ENCODE measurements at regions not wholly inside any gene's neighbourhood (a gene's known extent, or its start where the extent isn't known, plus 50 kb on each side); places are given as distances from the start of the nearest gene placed in this dataset.

DNA sequence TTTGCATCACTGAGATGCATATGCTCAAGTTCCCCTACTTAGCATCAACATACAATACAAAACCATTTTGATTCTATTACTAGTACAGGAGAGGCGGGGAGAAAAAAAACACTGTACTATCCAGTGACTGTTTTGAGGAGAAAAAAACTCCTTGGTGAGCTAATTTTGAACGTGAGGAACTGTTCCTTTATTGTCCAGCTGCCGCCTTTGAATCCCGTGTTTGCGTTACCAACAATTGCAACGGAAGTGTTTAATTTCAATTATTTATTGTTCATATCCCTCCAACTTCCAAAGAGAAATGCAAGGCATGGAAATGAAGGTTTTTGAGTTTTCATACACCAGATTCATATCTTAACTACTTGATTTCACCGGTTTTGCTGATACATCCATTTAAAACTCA, 66.4 kb upstream of the ARHGAP21 start:
- no peaks in the 10 kb centered on the region; the same call in 2 of the 3 replicates for H3K9me3 Mint-ChIP-seq
- ATAC-seq: no peak
- no peak for TF ChIP-seq JUNB (IDR thresholded peaks at IDR 0.05; ENCODE audit: unreplicated experiment)
- TF ChIP-seq ZNF331 (CRISPR knock-in tag; IDR thresholded peaks at IDR 0.05; ENCODE audit: low read depth): no peak
- no peak for TF ChIP-seq REST (IDR thresholded peaks at IDR 0.05; ENCODE audit: unreplicated experiment)
- TF ChIP-seq EZH2 (IDR thresholded peaks at IDR 0.05; ENCODE audit: low read depth, unreplicated experiment): no peak
- TF ChIP-seq, protein P1, sequence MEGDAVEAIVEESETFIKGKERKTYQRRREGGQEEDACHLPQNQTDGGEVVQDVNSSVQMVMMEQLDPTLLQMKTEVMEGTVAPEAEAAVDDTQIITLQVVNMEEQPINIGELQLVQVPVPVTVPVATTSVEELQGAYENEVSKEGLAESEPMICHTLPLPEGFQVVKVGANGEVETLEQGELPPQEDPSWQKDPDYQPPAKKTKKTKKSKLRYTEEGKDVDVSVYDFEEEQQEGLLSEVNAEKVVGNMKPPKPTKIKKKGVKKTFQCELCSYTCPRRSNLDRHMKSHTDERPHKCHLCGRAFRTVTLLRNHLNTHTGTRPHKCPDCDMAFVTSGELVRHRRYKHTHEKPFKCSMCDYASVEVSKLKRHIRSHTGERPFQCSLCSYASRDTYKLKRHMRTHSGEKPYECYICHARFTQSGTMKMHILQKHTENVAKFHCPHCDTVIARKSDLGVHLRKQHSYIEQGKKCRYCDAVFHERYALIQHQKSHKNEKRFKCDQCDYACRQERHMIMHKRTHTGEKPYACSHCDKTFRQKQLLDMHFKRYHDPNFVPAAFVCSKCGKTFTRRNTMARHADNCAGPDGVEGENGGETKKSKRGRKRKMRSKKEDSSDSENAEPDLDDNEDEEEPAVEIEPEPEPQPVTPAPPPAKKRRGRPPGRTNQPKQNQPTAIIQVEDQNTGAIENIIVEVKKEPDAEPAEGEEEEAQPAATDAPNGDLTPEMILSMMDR (conservative IDR thresholded peaks at IDR 0.05; ENCODE audit: low read depth in 2 of 2): no peak
- Histone ChIP-seq H3K9me2 (ENCODE audit: insufficient read depth) (no peaks in the 10 kb centered on the region), H3K36me3 (ENCODE audit: insufficient read depth) (no peaks in the 10 kb centered on the region), H3K79me2 (replicated peaks; ENCODE audit: insufficient read depth) (no peaks in the 10 kb centered on the region), H3K27ac (ENCODE audit: low read depth) (no peak overlapping the region), H3K4me2 (no peak overlapping the region), H3K27me3 (ENCODE audit: insufficient read depth) (no peaks in the 10 kb centered on the region), H2AFZ (peak overlapping the region; percentile 87; the same call in 1 of the 2 replicates), H3F3A (replicated peaks; ENCODE audit: low read depth) (no peaks in the 10 kb centered on the region), H3K4me3 (no peak overlapping the region), H3K4me1 (ENCODE audit: insufficient read depth) (no peaks in the 10 kb centered on the region), H4K20me1 (replicated peaks; ENCODE audit: insufficient read depth) (no peaks in the 10 kb centered on the region)
- no peaks in the 10 kb centered on the region for H3K36me3 Mint-ChIP-seq (ENCODE audit: low read depth)
- no peak overlapping the region for H3K4me3 Mint-ChIP-seq
- peaks cover 4% of the 10 kb centered on the region for H3K27me3 Mint-ChIP-seq (ENCODE audit: insufficient read depth, low read depth, poor library complexity)
- no peaks in the 10 kb centered on the region for H3K4me1 Mint-ChIP-seq
- H3K27ac Mint-ChIP-seq: no peak overlapping the region
- no peak for DNase-seq (ENCODE audit: low spot score)

- no peak overlapping the region for H3K27ac Mint-ChIP-seq
- no peak overlapping the region for H3K4me3 ChIP-seq
- H3K79me2 ChIP-seq (replicated peaks; ENCODE audit: insufficient read depth): no peaks in the 10 kb centered on the region
- H3K27me3 Mint-ChIP-seq (ENCODE audit: insufficient read depth, low read depth, poor library complexity): peaks cover 1% of the 10 kb centered on the region
- ATAC-seq (no peak), DNase-seq (ENCODE audit: low spot score) (no peak)
- no peak overlapping the region for H3K4me3 Mint-ChIP-seq
- H3K27me3 ChIP-seq (ENCODE audit: insufficient read depth): no peaks in the 10 kb centered on the region
- H3K4me1 ChIP-seq (ENCODE audit: insufficient read depth): no peaks in the 10 kb centered on the region
- TF ChIP-seq ZNF114 (CRISPR knock-in tag; IDR thresholded peaks at IDR 0.05) (no peak), ZNF462 (CRISPR knock-in tag; IDR thresholded peaks at IDR 0.05) (no peak), ZNF331 (CRISPR knock-in tag; IDR thresholded peaks at IDR 0.05; ENCODE audit: low read depth) (no peak), NANOG (IDR thresholded peaks at IDR 0.05; ENCODE audit: borderline replicate concordance) (no peak), POLR2AphosphoS5 (IDR thresholded peaks at IDR 0.05; ENCODE audit: low read depth) (no peak), CREB1 (CRISPR knock-in tag; IDR thresholded peaks at IDR 0.05; ENCODE audit: low read depth) (no peak), JUNB (IDR thresholded peaks at IDR 0.05; ENCODE audit: unreplicated experiment) (no peak)
- no peak overlapping the region for H2AFZ ChIP-seq
- H3K36me3 ChIP-seq (ENCODE audit: insufficient read depth): no peaks in the 10 kb centered on the region
- H4K20me1 ChIP-seq (replicated peaks; ENCODE audit: insufficient read depth): no peaks in the 10 kb centered on the region
- no peaks in the 10 kb centered on the region for H3K4me1 Mint-ChIP-seq
- H3K27ac ChIP-seq (ENCODE audit: low read depth): no peak overlapping the region
- H3F3A ChIP-seq (replicated peaks; ENCODE audit: low read depth): no peaks in the 10 kb centered on the region
- no peaks in the 10 kb centered on the region for H3K36me3 Mint-ChIP-seq (ENCODE audit: low read depth)
- H3K9me2 ChIP-seq (ENCODE audit: insufficient read depth): 0 out of 2 replicates have a peak, but pooled peaks cover 6% of the 10 kb centered on the region
- H3K4me2 ChIP-seq: no peak overlapping the region
- H3K9me3 Mint-ChIP-seq: no peaks in the 10 kb centered on the region; the same call in 2 of the 3 replicates
Measured at GRCh38 chr10:24784923-24785322, 61.2 kb upstream of the ARHGAP21 start.
